Erythroblast (primary cell): ENCODE measurements at regions not wholly inside any gene's neighbourhood (a gene's known extent, or its start where the extent isn't known, plus 50 kb on each side); places are given as distances from the start of the nearest gene placed in this dataset.

Experiments
- DNase-seq, 2 experiments: peaks; one replicate each; lab custom pipeline; 2025; lab: John Stamatoyannopoulos, UW
- GATA1 ChIP-seq: IDR thresholded peaks from 2 replicates; pipeline ENCODE4 v1.6.1; 2011; ENCODE audit warnings: low read depth, mild to moderate bottlenecking, control low read depth, low read length, moderate library complexity
- POLR2A ChIP-seq: IDR thresholded peaks from 2 replicates; pipeline ENCODE4 v1.6.1; 2011; ENCODE audit warnings: mild to moderate bottlenecking, low read length

DNA sequence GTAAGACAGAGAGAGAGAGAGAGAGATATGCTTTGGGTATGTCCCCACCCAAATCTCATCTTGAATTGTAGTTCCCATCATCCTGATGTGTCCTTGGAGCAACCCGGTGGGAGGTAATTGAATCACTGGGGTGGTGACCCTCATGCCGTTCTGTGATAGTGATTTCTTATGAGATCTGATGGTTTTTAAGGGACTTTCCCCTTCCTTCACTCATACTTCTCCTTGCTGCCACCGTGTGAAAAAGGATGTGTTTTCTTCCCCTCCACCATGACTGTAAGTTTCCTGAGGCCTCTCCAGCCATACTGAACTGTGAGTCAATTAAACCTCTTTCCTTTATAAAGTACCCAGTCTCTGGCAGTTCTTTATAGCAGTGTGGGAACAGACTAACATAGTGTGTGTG is 60.3 kb downstream of the EOMES start:
- TF ChIP-seq GATA1: no peak
- TF ChIP-seq POLR2A: no peak
- DNase-seq: no peak

DNA sequence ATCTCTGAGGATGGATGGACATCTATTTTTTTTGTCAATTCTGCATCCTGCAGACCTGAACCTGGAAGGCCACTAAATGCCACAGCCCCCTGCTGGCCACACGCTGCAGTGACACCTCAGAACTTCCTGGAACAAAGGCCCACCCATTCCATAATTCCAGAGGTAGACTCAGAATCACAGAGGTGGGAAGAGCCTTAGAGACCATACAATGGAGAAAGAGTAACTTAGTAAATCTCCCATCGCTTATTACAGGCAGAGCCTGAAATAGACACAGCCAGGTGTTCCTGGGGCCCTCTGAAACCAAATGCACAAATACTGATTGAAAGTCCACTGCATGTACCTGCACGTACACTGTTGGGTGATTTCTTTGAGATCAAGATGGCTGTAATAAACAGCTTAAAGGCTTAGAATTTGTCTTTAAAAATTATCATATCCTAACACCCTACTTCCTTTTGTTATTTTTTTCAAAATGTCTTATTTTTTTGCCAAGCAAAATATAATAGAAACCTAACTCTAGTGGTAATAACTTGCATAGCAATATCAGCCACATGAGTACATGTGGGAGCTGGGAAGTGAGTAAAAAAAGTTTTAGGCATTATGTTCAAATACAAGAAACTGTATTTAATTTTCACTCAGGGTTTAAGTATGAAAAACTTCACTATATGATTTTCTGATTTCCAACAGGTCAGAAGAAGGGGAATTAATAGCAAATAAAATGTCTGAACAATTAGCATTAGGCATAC is 62.7 kb downstream of the EOMES start:
- no peak for TF ChIP-seq GATA1
- no peak for TF ChIP-seq POLR2A
- peak; percentile 23 to 55 for DNase-seq

DNA sequence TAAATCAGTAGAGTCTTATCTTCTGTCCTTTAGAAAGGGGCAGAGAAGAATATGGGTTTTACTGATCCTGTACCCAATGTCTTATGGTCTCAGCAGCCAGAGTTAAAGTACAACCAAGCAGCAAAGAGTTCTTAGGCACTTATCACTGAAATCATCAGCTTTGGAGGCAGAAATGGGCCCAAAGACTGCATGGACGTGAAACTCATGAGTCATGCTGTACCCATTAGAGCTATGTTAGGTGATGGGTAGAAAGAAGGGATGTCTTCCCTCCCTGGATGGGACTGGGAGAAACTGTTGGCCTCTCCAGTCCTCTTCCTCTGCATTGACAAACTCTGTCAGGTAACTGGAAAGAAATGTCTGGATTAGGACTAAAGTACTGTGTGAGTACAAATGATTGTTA is 63.4 kb downstream of the EOMES start:
- DNase-seq: no peak
- TF ChIP-seq POLR2A: no peak
- no peak for TF ChIP-seq GATA1

DNA sequence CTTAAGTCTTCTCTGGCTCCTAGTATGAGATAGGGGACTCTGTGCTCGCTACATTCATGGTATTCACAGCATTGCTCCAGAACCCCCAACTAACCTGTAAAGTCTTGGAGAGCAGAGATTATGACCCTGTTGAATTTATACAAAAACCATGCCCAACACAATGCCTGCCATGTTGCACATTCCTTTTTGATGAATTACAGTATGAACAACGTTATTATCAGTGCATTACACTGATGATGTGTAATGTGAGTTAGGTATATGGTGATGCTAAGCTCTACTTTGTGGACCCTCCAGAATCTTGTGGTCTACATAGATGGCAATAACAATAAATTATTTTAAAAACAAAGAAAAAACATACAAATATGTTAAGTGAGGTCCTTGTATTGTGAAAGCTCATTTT is 64.3 kb downstream of the EOMES start:
- DNase-seq: no peak
- TF ChIP-seq GATA1: no peak
- no peak for TF ChIP-seq POLR2A

DNA sequence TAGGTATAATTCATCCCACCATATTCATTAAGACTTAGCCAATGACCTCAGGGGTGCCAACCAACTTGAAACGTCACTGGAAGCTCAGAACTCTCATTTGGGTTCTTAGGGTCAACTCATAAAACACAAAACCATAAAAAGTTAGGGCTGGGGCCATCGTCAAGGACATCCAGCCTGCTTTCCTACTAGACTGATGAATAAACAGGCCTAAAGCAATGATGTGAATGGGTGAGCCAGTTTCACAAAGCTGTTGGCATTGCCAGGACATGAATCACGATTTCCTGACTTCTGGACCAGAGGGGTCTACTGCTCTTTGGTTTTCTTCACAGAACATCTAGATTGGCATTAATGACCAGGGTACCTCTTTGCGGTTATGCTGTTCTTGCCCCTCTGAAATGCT is 64.7 kb downstream of the EOMES start:
- DNase-seq: no peak
- no peak for TF ChIP-seq POLR2A
- TF ChIP-seq GATA1: no peak

DNA sequence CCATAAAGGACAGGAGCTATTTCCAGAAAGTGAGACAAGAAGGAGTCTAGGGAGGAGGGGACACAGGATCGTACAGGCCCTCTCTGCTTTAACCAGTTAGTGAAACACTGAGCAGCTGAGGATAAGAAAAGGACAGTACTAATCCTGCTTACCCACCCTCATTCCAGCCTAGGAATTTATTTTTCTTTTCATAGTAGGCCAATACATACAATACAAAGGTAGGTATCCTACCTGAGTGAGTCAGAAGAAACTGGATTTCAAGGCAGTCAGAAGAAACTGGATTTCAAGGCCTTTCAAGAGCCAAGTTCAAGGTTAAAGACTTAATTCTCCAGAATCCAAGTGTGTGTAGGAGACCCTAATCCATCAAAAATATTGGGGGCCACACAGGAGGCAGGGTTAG is 65.3 kb downstream of the EOMES start:
- DNase-seq: no peak
- TF ChIP-seq POLR2A (no peak), GATA1 (no peak)

DNA sequence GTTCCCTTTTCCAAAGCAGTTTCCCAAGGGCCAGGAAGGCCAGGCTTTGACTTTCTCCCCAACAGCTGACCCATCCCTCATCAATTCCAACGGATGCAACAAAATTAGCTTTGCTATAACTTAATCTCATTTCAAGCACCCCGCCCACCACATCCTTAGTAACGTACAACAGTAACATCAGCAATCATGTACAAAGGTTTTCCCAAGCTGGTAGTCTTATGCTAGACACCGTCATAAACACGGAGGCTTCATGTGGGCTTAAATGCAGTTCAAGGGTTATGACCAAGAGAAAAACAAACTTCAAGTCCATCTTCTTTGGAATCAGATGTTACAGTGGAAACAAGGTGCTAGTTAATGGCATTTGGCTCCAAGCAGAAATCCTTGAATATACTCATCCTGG is 66.6 kb downstream of the EOMES start:
- no peak for DNase-seq
- TF ChIP-seq GATA1 (no peak), POLR2A (no peak)

DNA sequence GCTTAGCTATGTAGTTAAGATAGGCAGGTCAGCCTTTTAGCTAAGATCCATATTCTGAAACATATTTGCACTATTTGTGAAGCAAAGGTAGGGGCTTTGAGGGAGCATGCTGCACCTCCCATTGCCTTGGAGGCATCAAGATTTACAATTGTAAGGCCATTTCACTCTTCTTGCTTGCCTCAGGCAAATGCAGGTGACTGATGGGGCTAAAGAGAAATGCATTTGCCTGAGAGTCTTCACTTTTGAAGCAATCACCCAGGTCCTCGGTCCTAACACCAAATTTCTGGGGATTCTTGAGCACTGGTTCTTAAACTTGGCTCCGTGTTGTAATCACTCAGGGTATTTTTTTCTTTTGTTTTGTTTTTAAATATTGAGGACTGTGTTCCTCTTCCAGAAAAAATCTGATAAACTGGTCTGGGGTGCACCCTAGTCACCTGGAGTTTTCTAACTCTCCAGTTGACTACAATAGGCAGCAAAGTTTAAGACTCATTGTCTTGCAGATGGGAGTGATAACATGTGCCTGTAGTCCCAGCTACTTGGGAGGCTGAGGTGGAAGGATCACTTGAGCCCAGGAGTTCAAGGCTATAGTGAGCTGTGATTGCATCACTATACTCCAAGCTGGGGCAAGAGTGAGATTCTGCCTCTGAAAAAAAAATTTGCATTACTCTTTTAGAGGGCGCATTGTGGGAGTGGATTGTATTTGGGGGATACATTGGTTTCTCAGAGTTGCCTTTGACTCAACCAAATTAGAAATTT is 68.1 kb downstream of the EOMES start:
- no peak for DNase-seq

DNA sequence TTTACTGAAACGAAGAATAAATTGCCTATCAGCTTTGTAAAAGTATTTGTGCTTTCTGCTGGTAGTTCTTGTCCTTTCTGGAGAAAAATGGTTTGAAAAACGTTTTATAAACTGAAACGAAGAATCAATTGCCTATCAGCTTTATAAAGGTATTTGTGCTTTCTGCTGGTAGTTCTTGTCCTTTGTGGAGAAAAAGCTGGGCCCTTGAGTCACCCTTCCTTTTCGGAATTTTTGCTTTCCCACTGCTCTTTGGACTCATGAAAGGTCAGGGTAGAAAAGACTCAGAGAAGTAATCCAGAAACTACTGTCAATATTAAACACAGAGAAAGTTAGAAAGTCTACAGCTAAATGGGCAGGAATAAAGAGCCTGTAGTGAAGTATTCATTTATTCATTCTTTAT is 72.8 kb downstream of the EOMES start:
- no peak for DNase-seq
- TF ChIP-seq POLR2A: no peak
- TF ChIP-seq GATA1: no peak

More for the DNA sequence above, 68.1 kb downstream of the EOMES start:
- TF ChIP-seq GATA1 (no peak), POLR2A (no peak)

DNA sequence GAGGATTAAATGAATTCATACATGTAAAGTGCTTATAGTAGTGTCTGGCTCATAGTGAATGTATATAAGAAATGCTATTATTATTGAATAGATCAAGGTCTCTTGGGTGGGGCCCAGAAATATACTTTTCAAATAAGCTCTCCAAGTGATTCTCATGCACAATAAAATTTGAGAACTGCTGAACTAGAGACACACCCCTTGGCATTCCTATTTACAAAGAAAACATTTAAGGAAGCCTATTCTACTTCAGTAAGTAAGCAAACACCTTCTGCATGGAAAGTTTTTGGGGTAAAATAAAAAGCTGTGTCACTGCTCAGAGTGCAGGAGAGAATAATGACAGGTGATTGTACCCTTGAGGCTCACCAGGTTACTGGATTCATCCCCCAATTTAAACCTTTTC is 75.2 kb downstream of the EOMES start:
- TF ChIP-seq GATA1: no peak
- no peak for TF ChIP-seq POLR2A
- DNase-seq: no peak

DNA sequence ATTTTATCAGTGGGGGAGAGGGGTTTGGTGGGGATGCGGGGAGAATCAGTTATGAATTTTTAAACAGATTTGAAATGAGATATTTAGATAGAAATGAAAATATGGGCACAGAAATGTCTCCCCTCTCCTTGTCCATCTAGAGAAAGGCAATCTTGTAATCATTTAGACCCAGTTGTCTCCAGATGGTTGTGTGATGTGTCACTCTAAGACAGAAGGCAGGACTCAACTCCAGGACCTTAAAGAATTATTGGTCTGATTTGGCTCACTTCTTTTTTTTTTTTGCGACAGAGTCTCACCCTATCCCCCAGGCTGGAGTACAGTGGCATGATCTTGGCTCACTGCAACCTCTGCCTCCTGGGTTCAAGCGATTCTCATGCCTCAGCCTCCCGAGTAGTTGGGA is 77.2 kb downstream of the EOMES start:
- DNase-seq: no peak
- TF ChIP-seq POLR2A: no peak
- TF ChIP-seq GATA1: no peak

DNA sequence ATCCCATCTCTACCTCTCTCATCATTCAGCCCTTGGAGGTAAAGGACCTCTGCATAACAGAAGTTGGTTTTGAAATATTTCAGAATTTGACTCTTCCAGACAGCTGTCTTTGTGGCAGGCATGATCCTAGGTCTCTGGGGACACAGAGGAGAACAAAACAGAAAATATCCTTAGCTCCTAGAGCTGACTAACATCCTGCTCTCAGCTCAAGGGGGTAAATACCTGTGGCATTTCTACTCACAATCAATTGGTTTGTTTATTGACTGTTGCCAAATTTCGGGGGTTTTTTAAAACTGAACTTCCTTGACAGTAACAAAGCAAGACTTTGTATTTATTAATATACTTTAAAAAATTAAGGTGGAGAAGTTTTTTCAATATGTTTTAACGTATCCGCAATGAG is 78.8 kb downstream of the EOMES start:
- TF ChIP-seq POLR2A: no peak
- TF ChIP-seq GATA1: no peak
- DNase-seq: no peak

DNA sequence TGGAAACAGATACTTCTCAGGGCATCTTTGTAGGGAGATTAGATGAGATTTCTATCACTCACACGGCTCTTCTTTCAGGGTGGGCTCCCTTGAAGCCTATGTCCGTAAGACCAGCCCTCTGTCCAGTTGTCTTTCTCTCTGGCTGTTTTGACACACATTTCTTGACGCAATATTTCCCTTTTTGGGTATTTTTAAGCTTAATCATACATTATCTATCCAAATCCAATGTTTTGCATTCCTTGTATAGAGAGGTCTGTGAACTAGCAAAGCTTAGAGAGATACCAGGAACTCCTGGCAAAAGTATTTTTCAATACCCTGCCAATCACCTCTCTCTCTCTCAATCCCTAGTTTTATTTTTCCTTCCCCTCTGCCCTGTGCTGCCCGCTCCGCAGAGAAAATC is 79.3 kb downstream of the EOMES start:
- DNase-seq: no peak
- no peak for TF ChIP-seq GATA1
- TF ChIP-seq POLR2A: no peak

DNA sequence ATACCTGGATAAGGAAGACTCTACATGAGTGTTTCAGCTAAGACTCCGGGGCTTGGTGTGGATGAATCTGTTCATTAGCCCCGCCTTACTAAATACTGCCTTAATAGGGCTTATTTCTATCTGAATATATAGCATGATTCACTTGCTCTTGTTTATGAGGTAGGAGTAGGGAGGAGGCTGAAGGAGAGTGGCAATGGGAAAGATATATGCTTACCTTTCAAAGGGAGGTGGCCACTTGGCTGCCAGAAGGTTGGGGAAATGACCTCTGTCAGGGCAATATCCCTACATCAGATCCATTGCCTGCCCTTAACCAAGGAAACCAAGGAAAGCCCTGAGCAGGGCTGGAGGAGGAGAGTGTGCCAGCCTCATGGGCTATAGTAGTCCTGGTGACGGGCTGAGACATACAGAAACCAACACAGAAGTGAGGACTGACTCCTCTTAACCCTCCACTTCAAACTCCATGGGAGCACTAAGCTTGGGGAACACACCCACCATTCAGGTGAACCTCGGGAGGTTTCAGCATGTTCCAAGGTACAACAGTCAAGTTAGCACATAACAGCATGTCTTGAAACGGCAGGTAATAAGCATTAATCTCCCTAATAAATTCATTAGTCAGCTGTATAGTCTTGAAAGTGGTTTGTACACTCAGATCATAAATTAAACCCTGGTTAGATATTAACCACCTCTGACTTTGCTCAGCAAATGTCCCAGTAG is 80.1 kb downstream of the EOMES start:
- TF ChIP-seq POLR2A (no peak), GATA1 (no peak)
- no peak for DNase-seq
